Anterior cingulate cortex (tissue), 58 donors: ENCODE measurements at regions not wholly inside any gene's neighbourhood (a gene's known extent, or its start where the extent isn't known, plus 50 kb on each side); places are given as distances from the start of the nearest gene placed in this dataset.

Experiments used
- DNase-seq, 58 donors: peaks; one replicate each; lab custom pipeline; 2025; lab: John Stamatoyannopoulos, UW

DNA sequence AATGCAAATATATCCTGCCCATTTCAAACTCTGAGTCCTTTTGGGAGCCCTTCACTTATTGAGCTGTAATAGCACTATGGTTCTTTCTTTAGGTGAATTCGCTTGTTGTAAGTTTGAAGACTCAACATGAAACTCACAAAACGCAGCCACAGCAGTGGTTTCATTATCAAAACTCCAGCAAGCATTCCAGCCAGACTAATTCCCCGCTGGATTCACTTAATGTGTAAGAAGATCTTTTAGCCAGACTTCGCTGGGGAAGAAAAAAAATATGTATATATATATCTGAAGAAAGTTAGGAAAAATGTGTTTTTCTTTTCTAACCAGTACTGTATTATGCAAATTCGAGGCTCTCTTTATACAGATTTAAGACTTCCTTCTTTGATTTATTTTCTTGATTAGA lies 241.1 kb downstream of the WNT5A start:
- no peak for DNase-seq

DNA sequence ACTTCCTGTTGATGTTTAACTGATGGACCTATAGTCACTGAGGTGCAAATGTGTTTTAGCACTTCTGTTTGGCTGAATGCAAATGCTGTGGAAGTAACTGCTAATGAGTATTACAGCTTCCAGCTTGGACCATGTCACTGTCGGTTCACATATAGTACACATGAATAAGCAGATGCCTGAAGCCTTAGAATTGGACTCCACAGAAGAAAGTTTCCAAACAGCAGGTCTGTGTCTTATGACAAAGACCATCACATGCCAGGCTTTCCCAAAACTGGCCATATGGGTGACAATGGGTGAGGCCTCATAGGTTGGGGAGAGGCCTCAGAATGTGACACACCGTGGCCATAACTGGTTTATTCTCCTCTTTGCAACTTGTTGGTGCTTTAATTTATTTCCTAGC lies 241.8 kb downstream of the WNT5A start:
- DNase-seq, result no peak

DNA sequence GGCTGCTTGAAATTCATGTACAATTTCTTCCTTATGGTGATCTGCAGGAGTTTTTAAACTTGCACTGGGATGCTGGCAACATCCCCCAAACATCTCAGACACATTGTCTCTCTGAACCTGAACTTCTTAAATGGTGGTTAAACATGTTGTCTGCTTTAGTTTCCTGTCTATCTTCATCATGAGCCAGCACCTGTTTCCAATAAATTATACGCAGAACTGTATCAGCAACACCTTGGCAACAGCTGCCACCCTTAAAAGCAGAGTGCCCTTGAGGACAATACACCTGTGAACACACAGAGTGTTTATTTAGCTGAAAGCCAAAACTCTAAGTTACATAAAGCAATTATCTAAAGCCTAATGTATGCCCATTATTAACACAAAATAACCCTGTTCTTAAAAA lies 242.9 kb downstream of the WNT5A start:
- no peak for DNase-seq

DNA sequence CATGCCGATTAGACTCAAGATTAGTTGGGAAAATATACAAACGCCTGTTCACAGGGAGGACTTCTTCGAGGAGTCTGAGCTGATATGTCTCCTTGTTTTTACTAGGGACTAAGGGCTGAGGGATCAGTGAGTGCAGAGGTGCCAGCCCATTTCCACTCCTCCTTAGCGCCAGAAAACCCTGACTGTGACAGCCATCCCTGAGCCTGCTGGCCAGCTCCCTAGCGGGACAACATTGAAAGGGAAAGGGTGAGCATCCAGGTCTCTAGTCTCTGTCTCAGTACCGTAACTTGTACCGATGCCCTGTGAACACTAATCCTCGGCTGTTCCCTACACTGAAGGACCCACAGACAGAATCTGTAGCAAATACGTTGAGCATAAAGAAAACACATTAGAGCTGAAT lies 243.4 kb downstream of the WNT5A start:
- no peak for DNase-seq

DNA sequence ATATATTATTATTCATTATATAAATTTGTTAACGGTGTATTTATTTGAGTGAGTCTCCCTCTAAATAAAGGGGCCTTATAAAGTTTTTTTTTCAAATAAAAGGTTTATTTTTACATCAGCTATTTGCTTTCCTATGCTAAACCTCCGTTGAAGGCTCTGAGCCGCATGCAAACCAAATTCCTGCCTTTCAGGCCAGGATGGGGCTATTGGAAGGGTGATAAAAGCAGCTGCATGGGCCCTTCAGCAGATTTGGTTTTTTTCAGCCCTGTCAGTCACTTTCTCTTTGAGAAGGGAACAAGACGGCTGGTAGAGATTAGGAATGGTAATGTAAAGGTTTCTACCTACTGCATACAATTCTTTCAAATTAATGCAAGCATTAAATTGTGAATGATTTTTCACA lies 244.2 kb downstream of the WNT5A start:
- no peak for DNase-seq

DNA sequence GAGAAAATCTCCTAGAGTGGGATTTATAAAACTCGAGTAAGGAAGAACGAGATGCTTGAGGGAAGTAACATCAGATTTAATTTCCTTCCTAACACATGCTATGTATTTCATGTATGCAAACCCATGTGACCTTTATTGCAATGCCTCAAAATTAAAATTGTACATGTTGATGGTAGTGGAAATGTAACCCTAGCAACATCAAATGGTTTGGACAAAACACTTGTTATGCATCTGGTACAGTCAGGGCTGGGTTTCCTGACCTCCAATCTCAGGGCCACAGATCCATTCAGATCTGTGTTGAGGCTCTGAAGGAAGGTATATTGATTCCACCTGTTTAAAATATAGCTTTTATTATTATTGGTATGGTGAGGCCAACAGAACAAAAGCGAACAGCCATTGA lies 246.0 kb downstream of the WNT5A start:
- no peak for DNase-seq

DNA sequence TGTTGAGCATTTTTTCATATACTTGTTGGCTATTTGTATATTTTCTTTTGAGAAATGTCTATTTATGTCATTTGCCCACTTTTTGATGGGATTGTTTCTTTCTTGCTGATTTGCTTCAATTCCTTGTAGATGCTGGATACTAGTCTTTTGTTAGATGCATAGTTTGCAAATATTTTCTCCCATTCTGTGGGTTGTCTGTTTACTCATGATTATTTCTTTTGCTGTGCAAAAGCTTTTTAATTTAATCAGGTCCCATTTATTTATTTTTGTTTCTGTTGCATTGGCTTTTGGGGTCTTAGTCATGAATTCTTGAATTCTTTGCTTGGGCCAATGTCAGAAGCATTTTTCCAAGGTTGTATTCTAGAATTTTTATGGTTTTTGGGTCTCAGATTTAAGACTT lies 251.7 kb downstream of the WNT5A start:
- DNase-seq, result no peak

DNA sequence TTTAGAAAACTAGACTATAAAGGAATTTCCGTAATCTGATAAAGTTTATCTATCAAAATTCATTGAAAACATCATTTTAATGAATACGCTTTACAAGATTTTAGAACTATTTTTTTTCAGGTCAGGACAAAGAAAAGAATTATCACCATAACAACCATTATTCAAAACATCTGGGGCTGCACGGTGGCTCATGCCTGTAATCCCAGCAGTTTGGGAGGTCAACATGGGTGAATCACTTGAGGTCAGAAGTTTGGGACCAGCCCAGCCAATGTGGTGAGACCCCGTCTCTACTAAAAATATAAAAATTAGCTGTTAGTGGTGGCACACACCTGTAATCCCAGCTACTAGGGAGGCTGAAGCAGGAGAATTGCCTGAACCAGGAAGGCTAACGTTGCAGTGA lies 260.4 kb downstream of the WNT5A start:
- no peak for DNase-seq

DNA sequence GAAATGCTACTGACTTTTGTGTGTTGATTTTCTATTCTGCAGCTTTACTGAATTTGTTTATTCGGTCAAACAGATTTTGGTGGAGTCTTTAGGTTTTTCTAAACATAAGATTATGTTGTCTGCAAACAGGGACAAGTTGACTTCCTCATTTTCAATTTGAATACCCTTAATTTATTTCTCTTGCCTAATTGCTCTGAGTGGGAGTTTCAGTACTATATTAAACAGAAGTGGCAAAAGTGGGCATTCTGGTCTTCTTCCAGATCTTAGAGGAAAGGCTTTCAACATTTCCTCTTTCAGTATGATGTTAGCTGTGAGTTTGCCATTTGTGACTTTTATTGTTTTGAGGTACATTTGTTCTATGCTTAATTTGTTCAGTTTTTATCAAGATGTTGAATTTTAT lies 268.5 kb downstream of the WNT5A start:
- no peak for DNase-seq

DNA sequence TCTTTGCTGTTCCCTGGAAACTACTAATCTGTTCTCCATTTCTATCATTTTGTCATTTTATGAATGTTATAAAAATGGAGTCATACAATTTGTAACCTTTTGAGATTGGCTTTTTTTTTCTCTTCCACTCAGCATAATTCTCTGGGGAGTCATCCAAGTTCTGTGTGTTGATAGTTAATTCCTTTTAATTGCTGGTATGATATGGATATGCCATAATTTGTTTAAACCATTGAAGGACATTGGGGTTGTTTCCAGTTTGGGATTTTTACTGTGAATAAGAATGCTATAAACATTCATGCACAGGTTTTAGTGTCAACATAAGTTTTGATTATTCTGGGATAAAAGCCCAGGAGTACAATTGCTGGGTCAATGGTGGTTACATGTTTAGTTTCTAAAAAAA lies 279.4 kb downstream of the WNT5A start:
- no peak for DNase-seq

DNA sequence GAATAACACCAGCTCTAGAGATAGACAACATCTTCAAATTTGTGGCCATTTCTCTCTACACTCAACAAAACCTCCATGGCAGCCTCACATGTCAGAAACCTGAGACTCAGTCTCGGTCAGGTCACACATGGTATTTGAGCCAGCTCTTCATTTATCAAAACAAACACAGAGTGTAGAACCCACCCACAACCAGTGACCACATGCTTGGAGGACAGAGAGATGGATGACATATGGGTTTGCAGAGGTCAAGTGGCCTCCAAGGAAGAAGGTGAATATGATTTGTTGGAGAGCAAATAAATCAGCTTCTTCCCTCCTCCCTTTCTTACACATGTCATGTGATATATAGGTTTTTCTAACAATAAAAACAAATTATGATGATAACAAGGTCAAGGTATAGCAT lies 278.1 kb upstream of the LRTM1 start:
- DNase-seq, result no peak

DNA sequence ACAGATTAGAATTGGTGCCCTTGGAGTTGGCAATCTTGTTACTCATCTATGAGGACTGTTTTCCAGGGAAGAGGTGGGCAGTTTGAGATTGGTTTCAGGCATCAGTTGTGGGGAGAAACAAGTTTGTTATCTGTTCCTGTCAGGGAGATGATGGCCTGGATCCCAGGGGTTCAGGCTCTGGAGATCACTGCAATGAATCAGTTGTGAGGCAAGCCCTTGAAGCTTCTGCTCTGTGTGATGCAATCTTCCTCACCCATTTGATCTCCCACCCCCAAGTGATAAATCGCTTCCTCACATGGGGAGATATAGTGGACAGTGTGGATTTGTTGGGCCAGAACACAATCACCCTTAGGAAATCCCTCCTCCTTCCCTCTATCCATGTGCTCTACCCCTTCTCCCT lies 276.6 kb upstream of the LRTM1 start:
- DNase-seq, result no peak

DNA sequence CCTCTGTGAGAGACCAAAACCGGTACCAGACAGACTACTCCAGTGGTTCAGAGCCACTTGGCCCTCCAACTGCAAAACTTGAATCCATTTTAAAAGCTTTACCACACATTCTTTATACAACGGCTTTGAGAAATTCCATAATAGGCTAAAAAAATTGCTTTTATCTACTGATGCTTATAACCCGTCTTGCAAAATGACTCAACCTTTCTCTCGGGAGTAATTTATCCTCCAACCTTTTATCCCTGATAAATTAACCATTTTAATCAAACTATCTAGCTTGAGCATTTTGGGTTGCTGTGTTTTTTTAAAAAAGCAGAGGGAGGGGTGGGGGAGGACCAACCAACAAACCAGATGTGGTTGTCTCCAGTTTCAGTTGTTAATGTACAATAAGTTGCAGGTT lies 275.7 kb upstream of the LRTM1 start:
- no peak for DNase-seq

DNA sequence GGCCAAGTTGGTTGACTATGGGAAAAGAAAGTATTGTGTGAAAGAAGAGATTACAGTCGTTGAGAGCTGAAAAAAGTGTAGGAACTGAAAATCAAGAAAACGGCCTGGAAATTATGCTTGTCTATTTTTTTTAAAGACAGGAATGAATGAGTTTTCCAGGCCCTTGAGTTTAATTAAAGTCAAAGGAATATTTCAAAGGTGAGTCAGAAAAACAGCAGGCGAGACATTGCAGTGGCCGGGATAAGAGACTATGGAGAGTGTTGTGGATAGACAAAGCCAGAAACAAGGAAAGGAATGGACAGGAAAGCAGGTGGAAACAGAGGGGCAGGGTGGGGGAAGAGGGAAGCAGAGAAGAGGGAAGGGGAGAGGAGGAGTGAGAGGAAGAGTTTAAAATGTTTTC lies 275.1 kb upstream of the LRTM1 start:
- no peak for DNase-seq

DNA sequence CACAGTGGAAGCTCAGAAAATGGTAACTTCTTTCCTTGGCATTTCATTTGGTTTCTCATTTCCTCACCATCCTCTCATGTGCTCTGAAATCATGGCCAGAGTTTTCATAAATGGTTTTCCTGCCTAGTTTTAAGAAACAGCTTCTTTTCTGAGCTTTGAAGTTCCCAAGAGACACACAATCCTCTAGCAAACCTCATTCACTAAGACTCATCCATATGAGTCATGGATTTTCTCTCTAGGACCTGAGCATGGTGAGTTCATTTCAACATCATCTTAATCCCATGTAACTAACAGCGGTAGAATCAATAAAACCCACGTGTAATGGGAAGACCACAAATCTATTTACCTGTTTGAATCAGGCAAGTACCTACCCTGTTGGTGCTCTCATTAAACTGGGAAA lies 274.5 kb upstream of the LRTM1 start:
- DNase-seq, result no peak

DNA sequence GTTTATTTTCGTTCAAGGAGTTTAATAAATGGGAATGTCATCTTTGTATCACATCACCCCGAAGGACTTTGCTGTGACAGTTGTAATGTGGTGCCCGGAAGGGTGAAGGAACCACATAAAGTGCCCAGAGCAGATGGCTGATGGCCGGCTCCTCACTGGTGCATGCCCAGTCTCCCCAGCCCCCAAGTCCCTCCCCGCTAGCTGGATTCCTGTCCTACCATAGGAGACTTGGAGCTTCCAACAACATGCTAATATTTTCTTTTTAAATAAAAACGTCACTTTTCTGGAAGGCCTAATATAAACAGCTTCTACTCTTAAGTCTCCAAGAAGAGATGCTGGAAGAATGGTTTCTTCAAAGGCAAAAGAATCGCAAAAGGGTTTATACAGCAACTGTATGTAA lies 273.9 kb upstream of the LRTM1 start:
- DNase-seq, result no peak

DNA sequence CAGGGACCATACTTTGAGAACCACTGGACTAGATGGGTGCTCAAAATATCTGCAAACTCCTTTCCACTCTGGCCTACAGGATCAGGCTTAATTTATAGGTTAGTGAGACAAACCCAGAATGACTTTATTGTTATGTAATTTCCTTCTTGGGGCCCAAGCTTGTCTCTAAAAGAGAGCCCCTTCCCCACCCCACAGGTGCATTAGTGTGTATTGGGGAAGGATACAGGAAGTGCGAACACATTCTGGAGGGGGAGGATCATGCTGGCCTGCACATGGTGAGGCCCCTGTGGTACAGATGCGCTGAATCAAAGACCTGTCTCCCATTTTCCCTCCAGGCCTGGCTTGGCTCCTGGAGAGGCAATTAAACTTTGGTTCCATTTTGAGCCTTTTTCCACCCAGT lies 273.0 kb upstream of the LRTM1 start:
- no peak for DNase-seq

DNA sequence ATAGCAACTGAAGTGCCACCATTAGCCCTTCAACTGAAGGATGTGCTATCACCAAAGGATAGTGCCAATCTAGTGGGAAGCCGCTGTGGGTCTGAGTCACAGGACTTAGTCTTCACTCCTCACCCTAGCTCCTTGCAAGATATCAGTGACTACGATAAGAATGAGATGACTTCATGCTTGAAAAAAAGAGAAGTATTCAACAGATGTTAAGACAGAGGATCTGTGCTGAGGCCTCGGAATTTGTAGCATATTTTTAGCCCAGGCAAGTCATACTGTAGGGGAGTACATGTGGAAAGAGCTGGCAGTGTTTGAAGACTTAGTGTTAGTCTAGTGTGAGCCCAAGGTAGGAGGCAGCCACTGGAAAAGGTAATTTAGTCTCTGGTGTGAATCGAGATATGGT lies 270.7 kb upstream of the LRTM1 start:
- DNase-seq, result peak in 1 of 58 donors; percentile 5

DNA sequence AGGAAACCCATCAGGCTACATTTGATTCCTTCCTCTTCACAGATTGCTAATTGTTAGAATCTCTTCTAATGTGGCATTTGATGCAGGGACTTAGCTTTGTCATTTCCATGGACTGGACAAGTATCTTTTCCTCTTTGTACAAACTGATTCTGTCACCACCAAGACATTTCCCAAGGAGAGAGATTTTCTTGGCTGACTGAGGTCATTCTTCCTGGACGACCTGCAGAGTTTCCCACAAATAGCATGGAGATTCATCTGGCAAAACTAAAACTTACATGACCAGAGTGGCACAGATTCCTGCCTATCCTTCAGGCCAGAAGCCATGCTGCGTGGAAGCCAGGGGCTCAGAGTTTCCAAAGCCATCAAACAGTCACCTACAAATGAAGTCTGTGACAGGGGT lies 269.2 kb upstream of the LRTM1 start:
- DNase-seq, result no peak

DNA sequence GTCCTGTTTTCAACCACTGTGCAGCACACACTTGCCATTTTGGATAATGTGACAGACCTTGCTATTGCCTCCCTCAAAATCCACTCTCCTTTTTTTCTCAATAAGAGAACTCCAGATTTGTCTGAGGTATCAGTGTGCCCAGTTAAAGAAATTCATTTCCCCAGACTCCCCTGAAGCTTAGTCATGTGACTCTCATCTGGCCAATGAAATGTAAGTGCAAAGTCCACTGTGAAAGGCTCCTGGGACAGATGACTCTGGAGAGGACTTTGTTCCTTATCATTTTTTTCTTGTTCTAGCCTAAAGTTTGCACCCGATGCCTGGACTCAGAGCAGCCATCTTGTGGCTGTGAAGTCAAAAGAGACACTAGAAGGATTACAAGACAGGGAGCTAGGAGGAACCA lies 268.6 kb upstream of the LRTM1 start:
- DNase-seq, result no peak

DNA sequence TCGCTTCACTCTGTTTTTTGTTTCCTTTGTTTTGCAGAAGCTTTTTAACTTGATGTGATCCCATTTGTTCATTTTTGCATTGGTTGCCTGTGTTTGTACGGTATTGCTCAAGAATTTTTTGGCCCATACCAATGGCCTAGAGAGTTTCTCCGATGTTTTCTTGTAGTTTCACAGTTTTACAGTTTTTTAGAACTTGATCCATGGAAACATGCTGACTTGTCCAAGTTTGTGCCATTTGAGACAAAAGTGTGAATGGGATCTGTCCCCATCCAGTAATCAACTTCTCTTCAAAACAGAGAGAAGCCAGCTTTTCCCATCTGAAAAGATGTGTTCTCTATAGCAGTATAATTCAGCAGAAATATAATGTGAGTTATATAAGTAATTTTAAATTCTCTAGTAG lies 266.5 kb upstream of the LRTM1 start:
- no peak for DNase-seq

DNA sequence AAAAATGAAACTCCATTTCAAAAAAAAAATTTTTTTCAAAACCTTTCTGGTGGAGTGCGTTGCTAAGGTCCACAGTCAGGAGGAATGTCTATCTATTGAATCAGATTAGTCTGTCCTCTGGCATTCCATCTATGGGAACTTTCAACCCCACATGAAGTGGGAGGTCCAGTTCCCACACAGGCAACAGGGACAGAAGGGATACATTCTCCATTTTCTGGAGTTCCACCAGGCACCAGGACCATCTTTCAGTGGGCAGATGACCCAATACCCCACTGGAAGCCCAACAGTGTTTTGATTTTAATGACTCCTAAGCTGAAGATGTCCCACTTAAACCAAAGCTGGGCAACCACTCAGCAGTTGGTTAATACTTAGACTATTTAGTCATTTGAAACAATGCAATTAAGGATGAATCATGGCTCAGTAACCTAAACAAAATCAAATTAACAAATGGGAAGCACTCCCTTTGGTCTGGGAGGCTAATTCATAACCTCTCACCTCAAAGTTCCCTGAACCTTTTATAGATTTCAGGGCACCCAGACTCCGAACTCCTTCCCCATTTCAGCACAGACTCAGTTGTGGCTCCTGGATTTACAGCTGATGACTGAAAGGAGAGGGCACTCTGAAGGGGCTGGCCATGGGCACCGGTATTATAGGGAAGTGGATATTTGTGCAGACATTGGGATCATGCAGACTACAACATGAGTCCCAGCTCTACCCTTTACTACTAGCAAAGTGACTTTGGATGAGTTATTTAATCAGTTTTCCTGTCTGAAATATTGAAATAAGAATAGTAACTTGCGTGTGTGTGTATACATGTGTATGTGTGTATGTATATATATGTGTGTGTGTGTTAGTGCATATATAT lies 264.3 kb upstream of the LRTM1 start:
- DNase-seq, result no peak

DNA sequence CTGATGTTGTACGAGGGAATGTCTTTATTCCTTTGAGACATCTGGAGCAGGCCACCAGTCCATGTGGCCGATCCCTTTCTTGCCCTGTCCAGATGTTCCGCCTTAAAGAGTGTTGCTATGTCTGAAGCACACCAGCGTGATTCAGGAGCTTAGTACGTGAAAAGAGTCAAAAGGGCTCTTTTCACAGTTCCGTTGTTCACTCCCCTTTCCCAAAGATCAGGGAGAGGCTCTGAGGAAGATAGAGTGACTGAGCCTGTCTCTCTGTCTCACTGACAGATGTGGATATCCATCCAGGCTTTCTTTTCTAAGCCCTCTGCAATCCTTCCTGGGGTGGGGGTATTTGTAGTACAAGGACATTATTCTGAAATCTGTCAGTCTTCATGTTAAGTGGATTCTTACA lies 262.5 kb upstream of the LRTM1 start:
- no peak for DNase-seq
